ENCODE measurements at regions not wholly inside any gene's neighbourhood (a gene's known extent, or its start where the extent isn't known, plus 50 kb on each side); places are given as distances from the start of the nearest gene placed in this dataset.

- no TSS peak for BruUV-seq (replicated peaks)
- Histone ChIP-seq H3K36me3 (ENCODE audit: control insufficient read depth, insufficient read depth, low read length) (no peaks in the 10 kb centered on the region), H3K27me3 (ENCODE audit: control insufficient read depth, insufficient read depth, low read length) (no peaks in the 10 kb centered on the region), H3K9me3 (ENCODE audit: control insufficient read depth, insufficient read depth, low read depth, low read length) (no peaks in the 10 kb centered on the region), H3K4me3 (ENCODE audit: low read depth in 2 of 2, low read length in 2 of 2) (no peak overlapping the region), H3K27ac (ENCODE audit: low read length) (no peak overlapping the region), H3K4me1 (ENCODE audit: control insufficient read depth, insufficient read depth, low read length) (no peaks in the 10 kb centered on the region)
- TF ChIP-seq CTCF (IDR thresholded peaks at IDR 0.05) (no peak), POLR2AphosphoS5 (IDR thresholded peaks at IDR 0.05; ENCODE audit: low read depth, low read length) (no peak), SIN3A (IDR thresholded peaks at IDR 0.05; ENCODE audit: borderline replicate concordance, insufficient read depth, low read depth, low read length) (no peak), TCF7L2 (IDR thresholded peaks at IDR 0.05; ENCODE audit: low read depth, low read length) (no peak), REST (IDR thresholded peaks at IDR 0.05; ENCODE audit: insufficient read depth in 1 of 2, low read depth in 2 of 2, low read length in 1 of 2) (no peak)
- no peak for ATAC-seq
- in situ Hi-C loops (cut with HindIII; ENCODE audit: low pct_unique_long_range_greater_than_20kb, low sequenced_read_pairs) (no loop called here), intact Hi-C loops (cut with micrococcal nuclease; ENCODE audit: unreplicated experiment) (no loop called here)
- POLR2A ChIA-PET = interaction anchor here (0.6 kb wide), 1 partner anchor 65 kb away, joined by 3 read pairs; no protein-coding TSS in a partner anchor
- no peak for DNase-seq (ENCODE audit: low read depth, low spot score)
- CTCF ChIA-PET = no interaction called here
Measured at GRCh38 chr18:45557287-45557686, 58.0 kb upstream of the SLC14A2 start.

GRCh38 chr18:45557779-45558178, 57.5 kb upstream of the SLC14A2 start:
- CTCF ChIA-PET = no interaction called here
- no peaks in the 10 kb centered on the region for H3K9me3 ChIP-seq (ENCODE audit: control insufficient read depth, insufficient read depth, low read depth, low read length)
- intact Hi-C loops (cut with micrococcal nuclease; ENCODE audit: unreplicated experiment) (no loop called here), in situ Hi-C loops (cut with HindIII; ENCODE audit: low pct_unique_long_range_greater_than_20kb, low sequenced_read_pairs) (no loop called here)
- H3K4me1 ChIP-seq (ENCODE audit: control insufficient read depth, insufficient read depth, low read length) = no peaks in the 10 kb centered on the region
- no peak for ATAC-seq
- no peak for DNase-seq (ENCODE audit: low read depth, low spot score)
- POLR2A ChIA-PET = no interaction called here
- BruUV-seq (replicated peaks) = no TSS peak
- no peak overlapping the region for H3K27ac ChIP-seq (ENCODE audit: low read length)
- no peak overlapping the region for H3K4me3 ChIP-seq (ENCODE audit: low read depth in 2 of 2, low read length in 2 of 2)
- H3K27me3 ChIP-seq (ENCODE audit: control insufficient read depth, insufficient read depth, low read length) = no peaks in the 10 kb centered on the region
- H3K36me3 ChIP-seq (ENCODE audit: control insufficient read depth, insufficient read depth, low read length) = no peaks in the 10 kb centered on the region
- TF ChIP-seq TCF7L2 (IDR thresholded peaks at IDR 0.05; ENCODE audit: low read depth, low read length) (no peak), CTCF (IDR thresholded peaks at IDR 0.05) (no peak), SIN3A (IDR thresholded peaks at IDR 0.05; ENCODE audit: borderline replicate concordance, insufficient read depth, low read depth, low read length) (no peak), POLR2AphosphoS5 (IDR thresholded peaks at IDR 0.05; ENCODE audit: low read depth, low read length) (no peak), REST (IDR thresholded peaks at IDR 0.05; ENCODE audit: insufficient read depth in 1 of 2, low read depth in 2 of 2, low read length in 1 of 2) (no peak)

Measured in Panc1 (cell line).